Amygdala (tissue), 56 donors: ENCODE measurements at regions not wholly inside any gene's neighbourhood (a gene's known extent, or its start where the extent isn't known, plus 50 kb on each side); places are given as distances from the start of the nearest gene placed in this dataset.

Experiments used
- DNase-seq, 56 donors: peaks; one replicate each; lab custom pipeline; 2025; lab: John Stamatoyannopoulos, UW

DNA sequence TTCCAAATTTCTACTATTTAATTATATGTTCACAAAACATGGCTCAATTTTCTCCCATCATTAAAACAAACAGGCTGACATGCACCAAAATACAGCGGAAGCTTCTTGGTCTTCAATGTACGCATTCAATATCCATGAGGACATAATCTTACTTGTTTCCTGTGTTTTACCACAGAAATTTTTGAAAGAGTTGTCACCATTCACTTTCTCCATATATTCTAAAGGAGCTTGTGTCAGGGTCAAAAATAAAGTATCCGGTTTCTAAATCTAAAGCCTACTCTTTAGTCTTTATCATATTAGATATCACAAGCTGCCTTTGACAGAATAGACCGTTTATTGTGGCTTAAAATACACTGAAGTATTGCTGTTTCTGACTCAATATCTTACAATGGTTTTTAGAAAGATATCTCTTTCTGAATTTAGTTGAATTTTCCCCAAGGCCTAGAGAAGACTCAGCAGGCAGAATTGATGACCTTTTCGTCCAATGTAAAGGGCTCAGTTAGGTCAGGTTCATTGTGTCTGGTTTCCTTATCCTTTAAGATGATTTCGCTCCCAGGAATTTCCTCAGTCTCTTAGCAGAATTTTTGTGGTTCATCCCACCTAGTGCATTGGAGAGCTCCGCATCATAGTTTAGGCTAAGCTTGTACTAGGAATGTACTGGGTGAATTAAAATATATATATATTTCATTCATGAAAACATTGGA lies 717.2 kb downstream of the NCAM2 start:
- no peak for DNase-seq

DNA sequence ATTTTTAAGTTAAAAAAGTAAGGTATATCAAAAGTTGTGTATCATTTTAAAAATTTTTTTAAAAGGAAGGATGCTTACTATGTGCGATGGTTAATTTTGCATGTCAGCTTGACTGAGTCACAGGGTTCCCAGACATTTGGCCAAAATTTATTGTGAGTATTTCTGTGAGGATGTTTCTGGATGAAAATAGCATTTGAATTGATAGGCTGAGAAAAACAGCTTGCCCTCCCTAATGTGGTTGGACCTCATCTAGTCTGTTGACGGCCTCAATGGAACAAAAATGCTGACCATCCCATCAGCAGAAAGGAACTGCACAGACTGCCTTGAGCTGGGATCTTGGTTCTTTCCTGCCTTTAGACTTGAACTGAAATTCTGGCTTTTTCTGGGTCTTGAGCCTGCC lies 724.5 kb downstream of the NCAM2 start:
- no peak for DNase-seq

DNA sequence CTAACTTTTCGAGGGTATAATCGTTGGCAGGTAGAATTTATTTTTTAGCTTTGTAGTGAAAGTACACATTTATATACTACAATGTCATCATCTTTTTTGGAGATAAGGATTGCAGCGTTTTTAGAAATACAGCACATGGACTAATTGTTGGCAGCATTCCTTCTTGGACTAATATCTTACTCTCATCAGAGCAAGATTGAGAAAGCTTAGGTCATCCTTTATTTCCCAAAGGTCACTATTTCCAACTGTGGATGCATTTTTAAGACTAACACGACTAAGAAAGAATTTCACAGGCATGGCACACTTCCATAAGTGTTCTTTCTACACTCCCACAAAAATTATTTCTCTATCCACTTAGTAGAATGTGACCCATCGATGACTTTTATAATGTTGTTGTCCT lies 732.3 kb downstream of the NCAM2 start:
- no peak for DNase-seq

DNA sequence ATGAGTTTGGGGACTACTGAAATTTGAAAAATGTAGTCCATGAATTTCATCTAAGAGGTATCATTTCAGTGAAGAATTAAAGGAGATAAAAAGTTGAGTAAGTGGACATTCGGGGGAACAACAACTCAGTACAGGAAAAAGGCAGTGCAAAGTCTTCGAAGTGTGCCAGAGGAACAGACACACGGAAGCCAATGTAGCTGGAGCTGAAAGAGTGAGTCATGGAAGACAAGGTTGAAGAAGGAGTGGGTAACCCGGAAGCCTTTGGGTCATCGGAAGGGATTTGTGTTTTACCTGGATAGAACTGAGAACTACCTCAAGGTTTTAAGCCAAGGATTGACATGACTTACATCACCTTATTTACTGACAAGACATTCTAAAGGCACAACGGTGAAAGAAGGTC lies 733.4 kb downstream of the NCAM2 start:
- no peak for DNase-seq

DNA sequence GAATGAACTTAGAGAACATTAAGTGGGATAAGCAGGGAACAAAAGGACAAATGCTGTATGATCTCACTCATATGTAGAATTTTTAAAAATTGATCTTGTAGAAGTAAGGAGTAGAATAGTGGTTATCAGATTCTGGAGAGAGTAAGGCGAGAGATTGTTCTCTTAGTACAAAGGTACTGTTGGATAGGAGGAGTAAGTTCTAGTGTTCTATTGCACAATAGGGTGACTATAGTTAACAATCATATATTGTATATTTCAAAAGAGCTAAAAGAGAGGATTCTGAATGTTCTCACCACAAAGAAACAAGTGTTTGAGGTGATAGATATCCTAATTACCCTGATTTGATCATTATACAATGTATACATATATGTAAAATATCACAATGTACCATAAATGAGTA lies 735.9 kb downstream of the NCAM2 start:
- DNase-seq = no peak

DNA sequence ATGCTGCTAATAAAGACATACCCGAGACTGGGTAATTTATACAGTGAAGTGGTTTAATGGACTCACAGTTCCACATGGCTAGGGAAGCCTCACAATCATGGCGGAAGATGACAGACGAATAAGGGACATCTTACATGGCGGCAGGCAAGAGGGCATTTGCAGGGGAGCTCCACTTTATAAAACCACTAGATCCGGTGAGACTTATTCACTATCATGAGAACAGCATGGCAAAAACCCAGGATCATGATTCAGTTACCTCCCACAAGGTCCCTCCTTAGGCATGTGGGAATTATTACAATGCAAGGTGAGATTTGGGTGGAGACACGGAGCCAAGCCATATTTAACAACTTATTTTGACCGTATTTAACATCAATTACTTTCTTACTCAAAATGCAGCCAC lies 739.0 kb downstream of the NCAM2 start:
- no peak for DNase-seq

DNA sequence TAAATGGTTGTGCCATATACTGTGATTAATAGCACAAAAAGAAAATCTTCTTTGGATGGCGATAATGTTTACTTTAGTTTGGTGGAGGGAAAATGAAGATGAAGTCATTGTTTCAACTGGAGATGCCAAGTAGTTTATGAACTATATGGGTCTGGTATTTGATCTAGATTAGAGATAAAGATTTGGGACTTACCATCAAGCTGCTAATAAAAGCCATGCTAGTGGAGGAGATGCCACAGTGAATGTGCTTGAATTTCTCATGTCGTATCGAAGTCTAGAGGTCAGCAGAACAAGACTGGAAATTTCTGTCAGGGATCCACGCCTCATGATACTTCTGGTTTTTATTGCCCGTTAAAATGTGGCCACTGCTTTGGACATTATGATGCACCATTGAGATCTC lies 742.0 kb downstream of the NCAM2 start:
- DNase-seq = no peak

DNA sequence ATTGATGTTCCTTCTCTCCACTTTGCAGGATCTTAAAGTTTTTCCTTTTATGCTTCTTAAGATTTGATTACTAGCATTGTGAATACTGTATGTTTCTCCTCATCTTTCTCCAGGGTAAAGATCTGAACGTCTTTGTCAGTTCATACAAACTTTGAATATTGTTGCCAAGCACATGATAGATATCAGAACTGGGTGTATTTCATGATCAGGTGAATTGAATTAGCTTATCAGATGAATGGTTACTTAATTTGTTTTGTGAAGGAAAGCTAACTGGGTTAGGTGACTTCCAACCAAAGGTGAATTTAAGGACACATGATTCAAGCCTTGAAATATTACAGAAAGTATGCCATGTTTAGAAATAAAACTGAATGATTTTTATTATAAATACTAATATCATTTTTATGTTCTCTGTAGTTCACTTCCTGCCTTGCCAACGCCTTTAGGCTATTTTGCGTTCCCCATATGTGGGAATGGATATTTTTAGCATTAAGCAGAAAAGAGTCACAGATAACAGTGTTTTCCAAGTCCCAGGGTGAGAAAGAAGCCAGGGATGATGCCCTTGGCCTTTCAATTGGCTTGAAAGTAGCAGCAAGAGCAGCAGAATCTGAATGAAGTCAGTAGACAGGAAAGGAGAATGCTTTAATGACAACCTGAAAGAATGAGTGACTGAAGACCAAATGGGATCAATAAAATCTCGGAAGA lies 752.1 kb downstream of the NCAM2 start:
- no peak for DNase-seq

DNA sequence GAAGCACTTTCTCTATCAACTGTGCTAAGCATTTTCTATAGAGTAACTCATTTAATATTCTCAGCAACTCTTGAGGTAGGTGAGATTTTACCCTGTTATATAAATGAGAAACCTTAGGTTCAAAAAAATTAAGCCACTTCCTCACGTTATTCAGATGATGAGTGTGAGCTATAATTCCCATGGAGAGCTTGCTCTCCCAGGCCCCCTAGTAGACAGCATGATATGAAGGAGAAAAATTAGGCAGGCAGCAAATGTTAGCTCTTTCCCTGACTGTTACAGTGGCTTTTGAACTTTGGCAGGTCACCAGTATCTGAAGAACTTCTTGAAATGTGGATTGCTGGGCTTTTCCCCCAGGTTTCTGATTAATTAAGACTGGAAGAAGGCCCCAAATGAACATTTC lies 753.1 kb downstream of the NCAM2 start:
- DNase-seq = peak in 4 of 56 donors; percentile 1 to 47 (median 6)

DNA sequence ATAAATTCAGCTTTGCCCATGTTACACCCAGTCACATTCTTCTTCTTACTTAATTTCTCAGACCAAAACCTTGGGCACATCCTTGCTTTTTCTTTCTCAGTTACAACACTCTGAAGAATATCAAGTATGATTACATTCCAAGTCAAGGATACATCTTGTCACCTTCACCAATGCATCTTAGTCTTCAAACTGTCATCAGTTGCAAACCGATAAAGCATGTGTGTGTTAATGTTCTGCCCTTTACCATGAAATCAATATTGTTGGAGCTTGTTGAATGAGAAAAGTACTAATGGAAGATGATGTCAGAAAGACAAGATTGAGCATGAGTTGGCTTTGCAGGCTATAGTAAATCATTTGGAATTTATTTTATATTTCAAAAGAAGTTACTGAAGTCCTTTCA lies 764.6 kb downstream of the NCAM2 start:
- DNase-seq = no peak

DNA sequence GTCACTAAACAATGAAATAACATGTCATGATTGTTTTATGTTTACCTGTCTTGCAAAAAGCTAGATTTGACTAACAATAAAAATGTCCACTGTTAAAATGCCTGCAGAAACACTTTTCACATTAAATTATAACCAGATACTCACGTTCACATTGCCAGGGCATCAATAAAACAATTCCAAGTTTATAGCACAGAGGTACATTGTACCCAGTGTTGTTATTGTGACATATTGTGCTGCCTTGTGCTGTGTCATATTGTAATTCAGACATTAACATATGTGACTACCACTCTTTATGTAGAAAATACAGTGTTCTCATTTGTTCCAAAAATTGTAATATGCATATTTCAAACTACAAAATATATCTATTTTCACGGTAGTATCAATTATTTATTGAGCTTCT lies 766.1 kb downstream of the NCAM2 start:
- no peak for DNase-seq

DNA sequence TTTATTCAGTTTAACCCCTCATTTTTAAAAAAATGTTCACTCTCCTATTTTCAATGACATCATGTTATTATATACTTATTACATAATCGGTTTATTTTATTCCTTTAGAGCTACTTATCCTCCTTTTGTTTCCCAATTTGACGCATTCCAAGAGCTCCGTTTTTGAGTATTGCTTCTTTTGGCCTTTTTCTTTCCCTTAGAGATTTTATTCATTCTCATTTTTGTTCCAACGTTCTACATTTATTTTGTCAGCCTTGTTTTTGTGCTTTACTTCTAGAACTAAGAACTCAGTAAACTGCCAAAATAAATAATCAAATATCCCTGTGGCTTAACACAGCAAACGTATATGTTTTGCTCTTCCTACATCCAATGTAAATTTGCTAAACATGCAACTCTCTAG lies 769.1 kb downstream of the NCAM2 start:
- no peak for DNase-seq

DNA sequence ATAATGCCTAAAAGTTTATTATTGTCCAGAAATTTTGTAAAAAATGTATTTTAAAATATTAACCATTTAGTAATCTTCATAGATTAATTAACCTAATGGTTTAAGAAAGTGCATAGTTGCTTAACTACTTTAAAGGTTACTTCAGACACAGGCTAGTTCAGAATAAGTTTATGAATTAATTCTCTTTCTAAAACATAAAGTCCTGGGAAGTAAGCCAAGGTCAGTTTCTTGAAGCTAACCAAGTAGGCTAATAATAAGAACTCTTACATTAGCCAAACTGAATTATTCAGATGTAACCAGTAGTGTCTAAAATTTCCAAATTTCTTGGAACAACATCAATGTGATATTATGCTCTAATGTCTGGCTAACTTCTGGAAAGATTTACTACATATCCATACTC lies 790.4 kb downstream of the NCAM2 start:
- DNase-seq = no peak

DNA sequence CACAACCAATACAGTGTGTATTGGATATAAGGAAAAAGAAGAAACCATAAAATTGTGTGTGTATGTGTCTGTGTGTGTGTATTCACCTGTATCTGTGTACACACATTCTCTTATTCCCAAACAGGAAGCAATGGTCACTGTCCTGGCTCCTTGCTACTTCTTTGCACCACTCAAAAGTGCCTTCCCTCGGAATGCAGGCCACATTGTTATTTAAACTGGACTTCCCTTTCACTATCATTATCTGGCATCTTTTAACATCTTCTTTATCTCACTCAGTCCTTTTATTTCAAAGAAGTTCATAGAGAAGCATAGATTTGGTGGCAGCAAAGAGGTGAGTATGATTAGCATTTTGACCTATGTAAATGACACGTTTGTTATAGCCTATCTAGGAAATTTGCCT lies 803.7 kb downstream of the NCAM2 start:
- DNase-seq = no peak

DNA sequence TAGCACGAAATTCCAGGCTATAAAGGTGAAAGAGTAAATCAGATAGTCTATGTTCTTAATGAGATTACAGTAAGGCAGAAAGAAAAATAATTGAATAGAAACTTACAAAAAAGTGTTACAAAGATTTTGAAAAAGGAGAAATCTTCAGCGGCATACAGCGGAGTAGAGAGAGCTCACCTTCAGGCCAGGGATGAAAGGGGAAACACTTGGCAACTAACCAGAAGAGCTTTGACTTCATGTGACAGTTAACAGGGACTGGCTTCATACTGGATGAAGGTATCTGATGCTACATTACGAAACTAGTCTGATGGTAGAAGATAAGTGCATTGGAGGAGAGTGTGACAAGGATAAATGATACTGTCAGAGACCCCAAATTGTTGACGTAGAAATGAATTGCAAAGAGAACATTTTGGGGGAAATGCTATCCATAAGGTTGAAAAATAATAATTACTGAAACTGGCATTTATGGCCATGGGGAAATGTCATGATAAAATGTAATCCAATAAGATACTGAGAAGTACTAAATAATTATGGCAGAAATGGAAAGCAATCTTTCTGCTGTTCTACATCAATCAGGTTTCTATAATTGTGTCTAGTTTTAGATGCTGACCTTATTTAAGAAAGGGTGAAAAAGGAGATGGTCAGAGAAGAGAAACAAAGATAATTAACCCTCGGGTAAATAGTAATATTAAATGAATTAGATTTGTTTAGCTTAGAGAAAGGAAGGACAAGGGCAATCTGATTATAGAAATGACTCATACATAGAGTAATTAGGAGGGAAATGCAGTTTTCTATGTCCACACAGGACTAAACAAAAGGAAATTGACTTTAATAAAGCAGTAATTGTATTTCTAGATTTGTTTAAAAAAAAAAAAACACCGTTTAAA lies 808.7 kb downstream of the NCAM2 start:
- no peak for DNase-seq

DNA sequence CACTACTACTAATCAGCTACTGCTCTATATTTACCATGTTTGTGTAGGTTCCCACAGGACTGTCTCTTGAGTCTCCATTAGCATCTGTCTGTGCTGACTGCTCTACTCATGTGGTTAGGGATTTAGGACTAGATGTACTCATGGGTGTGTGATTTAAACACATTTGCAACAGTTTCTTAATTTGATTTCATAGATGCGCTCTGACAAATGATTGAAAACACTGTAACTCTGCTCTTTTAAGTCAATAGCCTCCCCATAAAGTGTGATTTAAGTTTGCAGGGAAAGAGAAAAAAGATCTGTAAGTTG lies 809.3 kb downstream of the NCAM2 start:
- DNase-seq = no peak

DNA sequence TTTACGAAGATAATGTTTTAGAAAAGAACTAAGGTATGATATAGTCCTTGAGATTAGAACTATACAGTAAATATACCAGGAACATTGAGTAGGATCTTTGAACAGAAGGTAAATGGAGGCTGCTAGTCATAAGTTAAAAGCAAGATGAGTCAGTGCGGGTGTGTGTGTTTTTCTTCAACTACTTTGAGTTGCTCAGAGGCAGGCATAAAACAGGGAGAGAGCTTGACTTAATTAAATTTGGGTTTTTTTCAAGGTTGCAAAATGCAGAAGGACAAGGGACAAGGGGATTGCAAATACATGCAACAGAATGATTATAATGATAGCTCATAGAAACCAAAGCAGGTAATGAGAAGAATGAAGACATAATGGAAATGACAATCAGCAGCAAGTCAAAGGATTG lies 815.1 kb downstream of the NCAM2 start:
- DNase-seq = no peak

DNA sequence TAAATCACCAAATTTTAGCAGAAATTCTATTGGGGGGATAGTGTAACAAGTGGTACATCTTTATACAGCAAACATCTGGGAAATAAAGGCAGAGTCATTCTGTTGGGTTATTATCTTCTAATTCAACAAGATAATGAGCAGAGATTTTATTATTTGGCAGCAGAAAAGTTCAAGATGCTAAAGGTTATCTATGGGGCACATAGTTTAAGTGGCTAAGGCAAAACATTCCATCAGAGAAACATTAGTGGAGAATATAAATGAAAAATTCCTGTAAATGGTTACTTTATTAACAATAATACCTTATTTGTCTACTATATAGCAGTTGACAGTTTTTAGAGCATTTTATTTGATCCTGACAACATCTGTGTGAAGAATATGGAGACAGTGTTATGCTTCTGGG lies 815.7 kb downstream of the NCAM2 start:
- DNase-seq = no peak

DNA sequence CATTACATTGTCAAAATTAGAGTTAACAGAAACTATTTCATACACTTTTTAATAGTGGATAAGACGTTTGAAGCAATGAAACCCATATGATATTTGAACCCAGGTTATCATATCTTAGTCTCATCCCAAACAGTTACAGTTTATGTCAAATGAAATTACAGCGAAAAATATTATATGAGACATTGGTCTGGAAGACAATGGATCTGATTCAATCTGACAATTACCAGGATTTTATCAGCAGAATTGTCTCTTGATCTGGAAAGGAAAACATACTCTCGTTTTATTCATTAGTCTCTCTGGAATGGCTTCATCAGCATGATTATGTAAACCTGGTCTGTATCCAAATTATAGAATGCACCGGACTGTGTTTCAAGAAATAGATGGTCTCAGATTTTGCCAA lies 818.6 kb downstream of the NCAM2 start:
- no peak for DNase-seq

DNA sequence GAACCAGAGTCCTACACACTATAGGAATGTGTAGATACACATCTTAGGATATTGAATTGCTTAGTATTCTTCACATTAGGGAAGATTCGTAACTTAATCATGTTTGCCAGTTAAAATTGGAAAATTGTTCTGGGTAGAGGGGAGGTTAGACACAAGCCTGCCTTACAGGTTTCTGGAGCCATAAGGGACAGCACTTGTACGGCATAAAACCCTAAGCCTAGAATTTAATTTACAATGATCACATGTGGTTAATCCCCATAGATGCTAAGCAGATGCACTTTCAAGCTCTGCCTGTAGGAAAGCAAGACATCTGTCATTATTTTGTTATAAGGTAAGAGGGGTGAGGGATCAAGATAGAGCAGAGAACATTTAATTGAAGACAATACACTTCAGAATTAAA lies 820.7 kb downstream of the NCAM2 start:
- DNase-seq = no peak

DNA sequence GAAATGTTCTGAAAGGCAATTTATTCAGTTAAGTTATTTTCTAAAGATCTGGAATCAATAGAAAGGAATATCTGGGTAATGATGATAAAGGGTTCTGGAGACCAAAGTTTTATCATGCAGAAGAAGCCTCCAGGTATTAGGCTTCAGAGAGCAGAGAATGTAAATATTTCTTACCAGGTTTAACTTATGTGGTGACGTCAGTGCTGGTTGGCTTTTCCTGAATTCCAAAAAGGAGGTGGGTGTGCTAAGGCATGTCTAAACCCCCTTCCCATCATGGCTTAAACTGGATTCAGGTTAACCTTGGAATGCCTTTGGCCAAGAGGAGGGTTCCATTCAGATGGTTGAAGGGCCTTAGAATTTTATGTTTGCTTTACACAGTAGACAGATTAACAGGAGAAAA lies 829.9 kb downstream of the NCAM2 start:
- no peak for DNase-seq

DNA sequence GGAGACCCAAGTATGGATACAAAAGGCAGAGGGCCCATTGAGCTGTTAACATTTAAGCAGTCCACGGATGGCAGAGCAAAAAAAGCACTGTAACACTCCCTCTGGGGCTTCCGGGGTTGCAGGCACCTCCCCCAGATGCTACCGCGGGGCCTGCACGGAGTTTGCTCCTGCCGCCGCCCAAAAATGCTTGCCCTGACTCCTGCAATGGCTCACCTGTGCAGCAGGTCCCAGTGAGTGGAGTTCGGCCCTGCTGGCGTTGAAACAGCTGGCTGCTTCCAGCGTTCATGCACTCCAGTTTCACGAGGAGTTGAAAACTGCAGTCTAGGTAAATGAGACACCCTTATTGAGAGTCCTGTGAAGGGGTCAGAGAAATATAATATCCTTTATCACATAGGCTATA lies 832.8 kb downstream of the NCAM2 start:
- DNase-seq = no peak
